PC-3 (cell line): ENCODE measurements at regions not wholly inside any gene's neighbourhood (a gene's known extent, or its start where the extent isn't known, plus 50 kb on each side); places are given as distances from the start of the nearest gene placed in this dataset.

Experiments
- ATAC-seq: fragments of 200-7000 bp; cut with Tn5 transposase; 2 replicates; pipeline ENCODE4 v1.9.1; 2020; ENCODE audit warnings: mild to moderate bottlenecking, moderate library complexity
- BruUV-seq: library from RNA; stranded (reverse); fragments of 400-500 nt; replicated peaks from 2 replicates; lab custom pipeline; 2021; lab: Mats Ljungman, UMichigan
- CTCF ChIA-PET: fragments of 300-600 bp; sonication (Branson Sonifier 250); formaldehyde crosslinking; loops from one replicate; lab custom pipeline; 2022; ENCODE audit warnings: antibody characterized with exemption; lab: Charles Lee
- POLR2A ChIA-PET: fragments of 300-600 bp; sonication (Branson Sonifier 250); formaldehyde crosslinking; loops from one replicate; lab custom pipeline; 2022; ENCODE audit warnings: antibody characterized with exemption; ENCODE audit not compliant: unreplicated experiment; lab: Charles Lee
- DNase-seq: peaks from one replicate; pipeline ENCODE4 v3.0.0-alpha.2; 2015
- H2AFZ ChIP-seq: fragments of 300-600 bp; sonication (generic); 2 replicates; pipeline ENCODE4 v1.6.0; 2016; ENCODE audit warnings: antibody characterized with exemption, low read length
- H3F3A ChIP-seq: fragments of 300-600 bp; sonication (generic); one replicate; pipeline ENCODE4 v1.6.0; 2017; ENCODE audit warnings: antibody characterized with exemption, low read length, control low read depth, mild to moderate bottlenecking; ENCODE audit not compliant: unreplicated experiment
- H3K27ac ChIP-seq: fragments of 300-600 bp; sonication (generic); 2 replicates; pipeline ENCODE4 v1.5.1; 2016; ENCODE audit warnings: mild to moderate bottlenecking, low read length
- H3K27me3 ChIP-seq: fragments of 300-600 bp; sonication (generic); 2 replicates; pipeline ENCODE4 v1.6.1; 2016; ENCODE audit warnings: low read length, mixed read lengths
- H3K36me3 ChIP-seq: fragments of 300-600 bp; sonication (generic); 2 replicates; pipeline ENCODE4 v1.6.1; 2016; ENCODE audit warnings: low read depth, mixed run types, low read length, mixed read lengths
- H3K4me1 ChIP-seq: fragments of 300-600 bp; sonication (generic); 2 replicates; pipeline ENCODE4 v1.5.1; 2016; ENCODE audit warnings: low read length; ENCODE audit not compliant: insufficient read depth
- H3K4me2 ChIP-seq: fragments of 300-600 bp; sonication (generic); 2 replicates; pipeline ENCODE4 v1.6.0; 2016; ENCODE audit warnings: low read length
- H3K4me3 ChIP-seq: fragments of 300-600 bp; sonication (generic); 2 replicates; pipeline ENCODE4 v1.5.1; 2016; ENCODE audit warnings: mild to moderate bottlenecking, low read length, mixed read lengths
- H3K79me2 ChIP-seq: fragments of 300-600 bp; sonication (generic); 2 replicates; pipeline ENCODE4 v1.6.1; 2017; ENCODE audit warnings: low read length, mixed read lengths
- H3K9ac ChIP-seq: fragments of 300-600 bp; sonication (generic); 2 replicates; pipeline ENCODE4 v1.6.0; 2016; ENCODE audit warnings: mild to moderate bottlenecking, low read length
- H3K9me2 ChIP-seq: fragments of 300-600 bp; sonication (generic); replicated peaks from 2 replicates; pipeline ENCODE4 v1.6.1; 2016; ENCODE audit warnings: mixed run types, low read length, mixed read lengths
- H3K9me3 ChIP-seq: fragments of 300-600 bp; sonication (generic); 2 replicates; pipeline ENCODE4 v1.6.1; 2016; ENCODE audit warnings: low read length, mixed read lengths
- H4K20me1 ChIP-seq: fragments of 300-600 bp; sonication (generic); 2 replicates; pipeline ENCODE4 v1.6.1; 2016; ENCODE audit warnings: low read length, mixed read lengths
- CTCF ChIP-seq: fragments of 300-600 bp; sonication (generic); conservative IDR thresholded peaks from 2 replicates; pipeline ENCODE4 v1.5.1; 2017; ENCODE audit warnings: antibody characterized with exemption, low read depth, mild to moderate bottlenecking, low read length
- EZH2 ChIP-seq: fragments of 300-600 bp; sonication (generic); IDR thresholded peaks from one replicate; pipeline ENCODE4 v1.6.1; 2017; ENCODE audit warnings: antibody characterized with exemption, mild to moderate bottlenecking, low read length; ENCODE audit not compliant: unreplicated experiment
- EZH2phosphoT487 ChIP-seq: fragments of 300-600 bp; sonication (generic); IDR thresholded peaks from 2 replicates; pipeline ENCODE4 v1.6.1; 2018; ENCODE audit warnings: mild to moderate bottlenecking, antibody characterized with exemption, low read length, borderline replicate concordance
- intact Hi-C: fragments of 100-400 bp; cut with micrococcal nuclease; formaldehyde crosslinking; loops from 2 replicates; pipeline ENCODE4 v1.9.0; 2023

GRCh38 chr1:106290805-106291501 is 765.5 kb upstream of the PRMT6 start:
- H3K4me2 ChIP-seq: no peak overlapping the region
- no TSS peak for BruUV-seq

GRCh38 chr1:106292130-106292529 is 764.3 kb upstream of the PRMT6 start:
- Histone ChIP-seq H3K27ac (no peak overlapping the region), H3K36me3 (no peaks in the 10 kb centered on the region), H3K4me1 (no peaks in the 10 kb centered on the region), H3K4me3 (no peak overlapping the region), H4K20me1 (no peaks in the 10 kb centered on the region), H3K9me2 (no peaks in the 10 kb centered on the region), H3F3A (no peaks in the 10 kb centered on the region), H3K4me2 (no peak overlapping the region), H3K27me3 (no peaks in the 10 kb centered on the region), H3K79me2 (no peaks in the 10 kb centered on the region), H3K9ac (no peak overlapping the region), H3K9me3 (no peaks in the 10 kb centered on the region), H2AFZ (no peak overlapping the region)
- BruUV-seq: no TSS peak
- DNase-seq: no peak
- no peak for TF ChIP-seq EZH2phosphoT487
- TF ChIP-seq CTCF: no peak
- no peak for TF ChIP-seq EZH2
- ChIA-PET CTCF (no interaction called here), POLR2A (no interaction called here)
- no peak for ATAC-seq
- intact Hi-C loops: no loop called here

More at GRCh38 chr1:106290805-106291501, 765.5 kb upstream of the PRMT6 start:
- Histone ChIP-seq H4K20me1 (no peaks in the 10 kb centered on the region), H2AFZ (no peak overlapping the region), H3K27me3 (no peaks in the 10 kb centered on the region), H3K9me2 (no peaks in the 10 kb centered on the region), H3K4me1 (no peaks in the 10 kb centered on the region), H3F3A (no peaks in the 10 kb centered on the region), H3K9ac (no peak overlapping the region), H3K9me3 (no peaks in the 10 kb centered on the region), H3K36me3 (no peaks in the 10 kb centered on the region), H3K79me2 (no peaks in the 10 kb centered on the region), H3K27ac (no peak overlapping the region), H3K4me3 (no peak overlapping the region)
- ChIA-PET CTCF (no interaction called here), POLR2A (no interaction called here)
- ATAC-seq (no peak), DNase-seq (no peak)
- TF ChIP-seq EZH2: no peak
- TF ChIP-seq CTCF: no peak
- TF ChIP-seq EZH2phosphoT487: no peak
- intact Hi-C loops: no loop called here

- no peak overlapping the region for H3K9ac ChIP-seq
- DNase-seq (no peak), ATAC-seq (no peak)
- no peaks in the 10 kb centered on the region for H3F3A ChIP-seq
- POLR2A ChIA-PET: no interaction called here
- H3K36me3 ChIP-seq: no peaks in the 10 kb centered on the region
- intact Hi-C loops: no loop called here
- no peak overlapping the region for H3K4me3 ChIP-seq
- no peak overlapping the region for H3K27ac ChIP-seq
- BruUV-seq: no TSS peak
- CTCF ChIA-PET: no interaction called here
- no peaks in the 10 kb centered on the region for H3K9me2 ChIP-seq
- no peaks in the 10 kb centered on the region for H3K27me3 ChIP-seq
- no peaks in the 10 kb centered on the region for H3K9me3 ChIP-seq
- TF ChIP-seq CTCF (no peak), EZH2 (no peak), EZH2phosphoT487 (no peak)
- no peaks in the 10 kb centered on the region for H3K79me2 ChIP-seq
- H2AFZ ChIP-seq: no peak overlapping the region
- no peaks in the 10 kb centered on the region for H3K4me1 ChIP-seq
- no peak overlapping the region for H3K4me2 ChIP-seq
- no peaks in the 10 kb centered on the region for H4K20me1 ChIP-seq
Observed at GRCh38 chr1:106296431-106296830, 760.0 kb upstream of the PRMT6 start.
